Brain microvascular endothelial cell (primary cell): ENCODE measurements at regions not wholly inside any gene's neighbourhood (a gene's known extent, or its start where the extent isn't known, plus 50 kb on each side); places are given as distances from the start of the nearest gene placed in this dataset.
A peak's percentile ranks its signal among the peaks of the same experiment; 100 is the strongest.
"Not testable (repeated sequence)": the region's sequence is repeated elsewhere in the genome, so short reads cannot be mapped to it uniquely, and the experiment has no call there.

Experiments
- DNase-seq: peaks from one replicate; pipeline ENCODE4 v3.0.0-alpha.2; 2020
- H3K27ac ChIP-seq: fragments of 250-450 bp; sonication (Bioruptor Pico); 2 replicates; pipeline ENCODE4 v1.5.1; 2020; ENCODE audit warnings: mild to moderate bottlenecking, moderate library complexity
- H3K27me3 ChIP-seq: fragments of 250-450 bp; sonication (Bioruptor Pico); replicated peaks from 2 replicates; pipeline ENCODE4 v1.5.1; 2020; ENCODE audit warnings: mild to moderate bottlenecking
- H3K36me3 ChIP-seq: fragments of 250-450 bp; sonication (Bioruptor Pico); replicated peaks from 2 replicates; pipeline ENCODE4 v1.5.1; 2020; ENCODE audit warnings: mild to moderate bottlenecking
- H3K4me3 ChIP-seq: 2 replicates; pipeline ENCODE4 v1.5.1; 2011; ENCODE audit warnings: low read depth, mild to moderate bottlenecking, control low read depth, low read length, moderate library complexity
- CTCF ChIP-seq: IDR thresholded peaks from 2 replicates; pipeline ENCODE4 v1.5.1; 2011; ENCODE audit warnings: low read depth, mild to moderate bottlenecking, moderate library complexity, low read length, control low read depth, inconsistent platforms; ENCODE audit errors: missing control alignments
- in situ Hi-C: cut with HindIII; loops from 2 replicates; pipeline ENCODE4 v1.10.0; 2017; ENCODE audit warnings: low sequenced_read_pairs, low pct_ligation_motif_present

DNA sequence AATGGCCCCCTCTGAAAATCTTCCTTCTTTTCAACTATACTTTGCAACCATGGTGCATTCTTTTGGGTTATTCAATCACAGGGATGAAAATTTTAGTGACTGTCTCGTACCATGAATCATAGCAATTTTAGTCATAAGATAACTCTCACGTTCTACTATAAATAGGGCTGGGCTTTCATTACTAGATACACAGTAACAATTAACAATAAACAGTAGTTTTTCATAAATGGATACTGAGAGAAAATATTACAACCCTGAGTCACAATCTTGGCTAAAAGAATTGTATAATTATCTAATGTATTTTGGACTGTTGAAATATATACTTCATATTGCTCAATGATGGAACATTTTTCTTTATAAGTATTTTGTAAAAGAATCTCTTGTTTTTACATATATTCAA lies 96.1 kb downstream of the TEX35 start:
- no peak for DNase-seq
- Histone ChIP-seq H3K27me3 (no peaks in the 10 kb centered on the region), H3K4me3 (no peak overlapping the region), H3K36me3 (no peaks in the 10 kb centered on the region), H3K27ac (peak overlapping the region; percentile 72)
- no peak for TF ChIP-seq CTCF
- in situ Hi-C loops, result no loop called here

DNA sequence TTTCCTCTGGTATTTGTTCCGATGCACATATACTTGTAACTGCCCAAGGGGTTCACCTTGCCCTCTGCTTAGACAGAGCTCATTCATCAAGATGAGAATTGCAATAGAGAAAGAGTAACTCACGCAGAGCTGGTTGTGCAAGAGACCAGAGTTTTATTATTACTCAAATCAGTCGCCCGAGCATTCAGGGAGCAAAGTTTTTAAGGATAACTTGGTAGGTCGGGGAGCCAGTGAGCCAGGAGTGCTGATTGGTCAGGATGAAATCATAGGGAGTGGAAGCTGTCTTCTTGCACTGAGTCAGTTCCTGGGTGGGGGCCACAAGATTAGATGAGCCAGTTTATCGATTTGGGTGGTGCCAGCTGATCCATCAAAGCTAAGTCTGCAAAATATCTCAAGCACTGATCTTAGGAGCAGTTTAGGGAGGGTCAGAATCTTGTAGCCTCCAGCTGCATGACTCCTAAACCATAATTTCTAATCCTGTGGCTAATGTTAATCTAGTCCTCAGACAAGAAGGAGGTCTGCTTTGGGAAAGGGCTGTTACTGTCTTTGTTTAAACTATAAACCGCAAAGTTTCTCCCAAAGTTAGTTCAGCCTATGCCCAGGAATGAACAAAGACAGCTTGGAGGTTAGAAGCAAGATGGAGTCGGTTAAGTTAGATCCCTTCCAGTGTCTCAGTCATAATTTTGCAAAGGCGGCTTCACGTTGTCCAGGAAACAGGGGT lies 97.9 kb downstream of the TEX35 start:
- H3K36me3 ChIP-seq, H3K27me3 ChIP-seq, in situ Hi-C loops, H3K4me3 ChIP-seq: not testable (repeated sequence)
- DNase-seq, result peak; percentile 66
- peak overlapping the region; percentile 89 for H3K27ac ChIP-seq

DNA sequence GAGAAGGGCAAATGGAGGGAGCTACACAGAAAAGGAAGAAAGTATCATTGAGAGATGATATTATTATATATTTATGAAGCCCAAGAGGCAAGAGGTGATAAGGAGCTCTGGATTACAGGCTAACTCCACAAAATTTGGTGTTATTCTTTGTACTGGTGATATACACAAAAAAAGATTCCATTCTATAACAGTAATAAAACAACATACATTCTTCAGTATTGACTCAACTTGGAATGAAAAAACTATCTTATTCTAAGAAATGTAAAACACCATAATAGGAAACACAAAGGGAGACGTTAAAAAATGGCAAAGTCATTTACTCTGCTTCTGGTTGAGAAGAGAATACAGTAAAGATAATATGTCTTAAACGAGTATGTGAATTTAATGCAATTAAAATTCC lies 99.4 kb downstream of the TEX35 start:
- Histone ChIP-seq H3K4me3 (no peak overlapping the region), H3K27ac (peak overlapping the region; percentile 89), H3K27me3 (no peaks in the 10 kb centered on the region), H3K36me3 (no peaks in the 10 kb centered on the region)
- no peak for TF ChIP-seq CTCF
- in situ Hi-C loops, result no loop called here
- peak; percentile 28 for DNase-seq

GRCh38 chr1:178613271-178613945 lies 100.5 kb downstream of the TEX35 start:
- H3K4me3 ChIP-seq, result no peak overlapping the region
- no peak for TF ChIP-seq CTCF
- H3K27me3 ChIP-seq, result no peaks in the 10 kb centered on the region
- no peaks in the 10 kb centered on the region for H3K36me3 ChIP-seq
- in situ Hi-C loops, result no loop called here
- peak overlapping the region; percentile 89 for H3K27ac ChIP-seq
- DNase-seq, result no peak

DNA sequence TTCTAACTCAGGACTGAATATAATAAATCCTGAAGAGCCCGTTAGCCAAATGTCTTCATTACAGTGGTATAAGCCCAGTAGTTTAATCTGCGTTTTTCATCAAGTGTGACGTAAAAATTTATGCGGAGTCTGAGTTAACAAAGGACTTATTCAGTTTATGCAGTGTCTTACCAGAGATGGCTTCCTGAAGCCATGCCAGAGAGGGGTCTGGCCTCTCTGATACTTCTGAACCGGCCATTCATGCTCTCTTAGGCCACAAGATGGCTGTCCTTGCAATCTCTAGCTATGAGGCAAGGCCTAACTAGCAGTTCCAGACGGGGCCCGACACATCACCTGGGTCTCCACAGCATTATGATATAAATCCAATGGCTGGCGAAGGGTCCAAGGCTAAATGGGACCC lies 101.4 kb downstream of the TEX35 start:
- Histone ChIP-seq H3K27me3 (no peaks in the 10 kb centered on the region), H3K36me3 (no peaks in the 10 kb centered on the region), H3K27ac (no peak overlapping the region), H3K4me3 (no peak overlapping the region)
- in situ Hi-C loops, result no loop called here
- DNase-seq, result no peak
- TF ChIP-seq CTCF, result no peak

GRCh38 chr1:178619042-178619927 lies 105.8 kb upstream of the RALGPS2 start:
- DNase-seq, result no peak
- TF ChIP-seq CTCF, result no peak
- H3K4me3 ChIP-seq, result no peak overlapping the region
- in situ Hi-C loops, result no loop called here
- no peaks in the 10 kb centered on the region for H3K36me3 ChIP-seq
- H3K27me3 ChIP-seq, result no peaks in the 10 kb centered on the region
- H3K27ac ChIP-seq, result no peak overlapping the region
